Hepatocyte (in vitro differentiated cells): ENCODE measurements at regions not wholly inside any gene's neighbourhood (a gene's known extent, or its start where the extent isn't known, plus 50 kb on each side); places are given as distances from the start of the nearest gene placed in this dataset.

Experiments used
- CTCF ChIP-seq: fragments of 200-600 bp; sonication (generic); IDR thresholded peaks from 2 replicates; pipeline ENCODE4 v1.5.1; 2016; ENCODE audit warnings: antibody characterized with exemption, mild to moderate bottlenecking; ENCODE audit not compliant: poor library complexity
- EZH2 ChIP-seq: fragments of 200-600 bp; sonication (generic); IDR thresholded peaks from 2 replicates; pipeline ENCODE4 v1.6.1; 2016; ENCODE audit warnings: antibody characterized with exemption, mild to moderate bottlenecking, borderline replicate concordance

DNA sequence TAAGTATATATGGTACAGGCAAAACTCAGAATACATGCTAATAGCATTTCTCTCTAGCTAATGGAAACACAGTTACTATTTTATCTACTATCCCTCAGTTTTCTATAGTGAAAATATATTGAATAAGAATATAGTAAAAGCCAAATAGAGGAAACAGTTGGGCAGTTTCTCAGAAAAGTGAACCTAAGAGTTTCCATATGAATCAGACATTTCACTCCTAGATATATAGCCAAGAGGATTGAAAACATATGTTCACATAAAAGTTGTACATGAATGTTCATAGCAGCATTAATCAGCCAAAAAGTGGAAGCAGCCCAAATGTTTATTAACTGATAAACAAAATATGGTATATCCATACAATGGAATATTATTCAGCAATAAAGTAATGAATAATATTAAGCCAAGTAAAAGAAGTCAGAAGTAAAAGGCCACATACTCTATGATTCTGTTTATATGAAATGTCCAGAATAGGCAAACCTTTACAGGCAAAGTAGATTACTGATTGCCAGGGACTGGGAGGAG lies 134.6 kb downstream of the CYB561 start:
- TF ChIP-seq CTCF: no peak
- no peak for TF ChIP-seq EZH2
